Trophoblast cell (in vitro differentiated cells and primary cell): ENCODE measurements at regions not wholly inside any gene's neighbourhood (a gene's known extent, or its start where the extent isn't known, plus 50 kb on each side); places are given as distances from the start of the nearest gene placed in this dataset.

ENCODE experiments used
- DNase-seq, 2 donors: peaks; one replicate each; pipeline ENCODE4 v3.0.0-alpha.2; 2016
- H2AFZ ChIP-seq: 2 replicates; pipeline ENCODE4 v1.6.1; 2013; ENCODE audit warnings: low read length, moderate library complexity, mild to moderate bottlenecking; ENCODE audit not compliant: insufficient read depth, poor library complexity
- H2AK5ac ChIP-seq: 2 replicates; pipeline ENCODE4 v1.6.1; 2013; ENCODE audit warnings: mild to moderate bottlenecking, low read length
- H2BK120ac ChIP-seq: 2 replicates; pipeline ENCODE4 v1.6.1; 2013; ENCODE audit warnings: low read length, mild to moderate bottlenecking, moderate library complexity; ENCODE audit not compliant: insufficient read depth, poor library complexity
- H2BK12ac ChIP-seq: 2 replicates; pipeline ENCODE4 v1.6.1; 2013; ENCODE audit warnings: mild to moderate bottlenecking, low read length, moderate library complexity
- H2BK5ac ChIP-seq: 2 replicates; pipeline ENCODE4 v1.6.1; 2013; ENCODE audit warnings: low read length, low read depth, moderate library complexity, mild to moderate bottlenecking; ENCODE audit not compliant: poor library complexity
- H3K14ac ChIP-seq: 2 replicates; pipeline ENCODE4 v1.6.1; 2013; ENCODE audit warnings: mild to moderate bottlenecking, low read length
- H3K18ac ChIP-seq: 2 replicates; pipeline ENCODE4 v1.6.1; 2013; ENCODE audit warnings: mild to moderate bottlenecking, low read length
- H3K23ac ChIP-seq: 2 replicates; pipeline ENCODE4 v1.6.1; 2013; ENCODE audit warnings: low read length
- H3K27ac ChIP-seq: 2 replicates; pipeline ENCODE4 v1.5.1; 2013; ENCODE audit warnings: low read depth, mild to moderate bottlenecking, inconsistent platforms, low read length, moderate library complexity
- H3K27me3 ChIP-seq: 2 replicates; pipeline ENCODE4 v1.6.1; 2013; ENCODE audit warnings: inconsistent platforms, mild to moderate bottlenecking, low read length, moderate library complexity; ENCODE audit not compliant: insufficient read depth
- H3K36me3 ChIP-seq, 2 experiments: 1 replicate in 1 of 2; 2 replicates in 1 of 2; pipeline ENCODE4 v1.6.1; 2013; ENCODE audit warnings: low read length in 2 of 2, mild to moderate bottlenecking in 2 of 2, moderate library complexity in 1 of 2; ENCODE audit not compliant: insufficient read depth in 2 of 2, control insufficient read depth in 1 of 2
- H3K4ac ChIP-seq: 2 replicates; pipeline ENCODE4 v1.6.1; 2013; ENCODE audit warnings: low read depth, mild to moderate bottlenecking, low read length, moderate library complexity
- H3K4me1 ChIP-seq, 2 experiments: 1 replicate in 1 of 2; 2 replicates in 1 of 2; pipeline ENCODE4 v1.6.1; 2013; ENCODE audit warnings: low read length in 2 of 2, mild to moderate bottlenecking in 2 of 2, moderate library complexity in 1 of 2; ENCODE audit not compliant: insufficient read depth in 2 of 2, control insufficient read depth in 1 of 2
- H3K4me2 ChIP-seq: 2 replicates; pipeline ENCODE4 v1.6.1; 2013; ENCODE audit warnings: inconsistent platforms, mild to moderate bottlenecking, low read length, moderate library complexity
- H3K4me3 ChIP-seq: 2 replicates; pipeline ENCODE4 v1.5.1; 2013; ENCODE audit warnings: mild to moderate bottlenecking, low read depth, low read length, inconsistent platforms
- H3K79me1 ChIP-seq: one replicate; pipeline ENCODE4 v1.6.1; 2013; ENCODE audit warnings: low read length
- H3K79me2 ChIP-seq: 2 replicates; pipeline ENCODE4 v1.6.1; 2013; ENCODE audit warnings: low read length, mild to moderate bottlenecking; ENCODE audit not compliant: control insufficient read depth, insufficient read depth, poor library complexity
- H3K9ac ChIP-seq: 2 replicates; pipeline ENCODE4 v1.6.1; 2013; ENCODE audit warnings: mild to moderate bottlenecking, low read length
- H3K9me3 ChIP-seq: 2 replicates; pipeline ENCODE4 v1.6.1; 2013; ENCODE audit warnings: low read depth, mild to moderate bottlenecking, control low read depth, inconsistent platforms, low read length; ENCODE audit not compliant: insufficient read depth
- H4K12ac ChIP-seq: 2 replicates; pipeline ENCODE4 v1.6.1; 2013; ENCODE audit warnings: low read depth, mild to moderate bottlenecking, low read length, moderate library complexity
- H4K8ac ChIP-seq: 2 replicates; pipeline ENCODE4 v1.6.1; 2013; ENCODE audit warnings: low read depth, mild to moderate bottlenecking, low read length, moderate library complexity
- H4K91ac ChIP-seq: one replicate; pipeline ENCODE4 v1.6.1; 2013; ENCODE audit warnings: low read depth, mild to moderate bottlenecking, low read length, moderate library complexity
- whole genome bisulfite sequencing: extraction: QIAGEN DNeasy Blood & Tissue Kit; methylation state at CpG from one replicate; pipeline ENCODE4 v1.1.7; 2013; ENCODE audit warnings: missing lambda C conversion rate; ENCODE audit not compliant: insufficient read length, insufficient coverage; ENCODE audit errors: extremely low coverage; 5-methylcytosine and 5-hydroxymethylcytosine counted together

GRCh38 chr1:182189535-182190066, 128.1 kb upstream of the ZNF648 start:
- Histone ChIP-seq H4K8ac (no peak overlapping the region), H2BK120ac (no peak overlapping the region), H3K14ac (no peak overlapping the region), H4K91ac (no peak overlapping the region), H3K27ac (no peak overlapping the region), H3K27me3 (no peaks in the 10 kb centered on the region), H4K12ac (no peak overlapping the region), H3K4ac (no peak overlapping the region), H2AK5ac (no peak overlapping the region), H3K9ac (no peak overlapping the region), H3K4me1 (peaks cover 5 to 7% of the 10 kb centered on the region in 2 experiments), H3K23ac (no peak overlapping the region), H3K18ac (no peak overlapping the region), H3K4me2 (no peak overlapping the region), H3K36me3 (no peaks in the 10 kb centered on the region), H3K79me2 (no peaks in the 10 kb centered on the region), H2BK12ac (no peak overlapping the region), H3K79me1 (peaks cover 3% of the 10 kb centered on the region), H3K4me3 (no peak overlapping the region), H3K9me3 (peaks cover 2% of the 10 kb centered on the region), H2AFZ (no peak overlapping the region), H2BK5ac (no peak overlapping the region)
- no CpG with 5 or more reads among the region's 3 CpGs for WGBS
- no peak for DNase-seq

GRCh38 chr1:182186757-182187146, 125.2 kb upstream of the ZNF648 start:
- Histone ChIP-seq H2AFZ (no peak overlapping the region), H2BK5ac (no peak overlapping the region), H3K23ac (no peak overlapping the region), H3K4me1 (peaks cover 5% of the 10 kb centered on the region in 2 experiments), H2BK12ac (peak overlapping the region; percentile 37), H4K8ac (no peak overlapping the region), H3K79me1 (peaks cover 3% of the 10 kb centered on the region), H2BK120ac (no peak overlapping the region), H3K4me2 (no peak overlapping the region), H3K27me3 (no peaks in the 10 kb centered on the region), H2AK5ac (no peak overlapping the region), H3K9ac (no peak overlapping the region), H3K9me3 (peaks cover 2% of the 10 kb centered on the region), H3K4me3 (no peak overlapping the region), H4K91ac (no peak overlapping the region), H3K14ac (no peak overlapping the region), H4K12ac (no peak overlapping the region), H3K79me2 (no peaks in the 10 kb centered on the region), H3K27ac (no peak overlapping the region), H3K4ac (no peak overlapping the region), H3K18ac (no peak overlapping the region), H3K36me3 (no peaks in the 10 kb centered on the region)
- WGBS, result no CpG with 5 or more reads among the region's 3 CpGs
- DNase-seq, result peak in 1 of 2 donors; percentile 55

DNA sequence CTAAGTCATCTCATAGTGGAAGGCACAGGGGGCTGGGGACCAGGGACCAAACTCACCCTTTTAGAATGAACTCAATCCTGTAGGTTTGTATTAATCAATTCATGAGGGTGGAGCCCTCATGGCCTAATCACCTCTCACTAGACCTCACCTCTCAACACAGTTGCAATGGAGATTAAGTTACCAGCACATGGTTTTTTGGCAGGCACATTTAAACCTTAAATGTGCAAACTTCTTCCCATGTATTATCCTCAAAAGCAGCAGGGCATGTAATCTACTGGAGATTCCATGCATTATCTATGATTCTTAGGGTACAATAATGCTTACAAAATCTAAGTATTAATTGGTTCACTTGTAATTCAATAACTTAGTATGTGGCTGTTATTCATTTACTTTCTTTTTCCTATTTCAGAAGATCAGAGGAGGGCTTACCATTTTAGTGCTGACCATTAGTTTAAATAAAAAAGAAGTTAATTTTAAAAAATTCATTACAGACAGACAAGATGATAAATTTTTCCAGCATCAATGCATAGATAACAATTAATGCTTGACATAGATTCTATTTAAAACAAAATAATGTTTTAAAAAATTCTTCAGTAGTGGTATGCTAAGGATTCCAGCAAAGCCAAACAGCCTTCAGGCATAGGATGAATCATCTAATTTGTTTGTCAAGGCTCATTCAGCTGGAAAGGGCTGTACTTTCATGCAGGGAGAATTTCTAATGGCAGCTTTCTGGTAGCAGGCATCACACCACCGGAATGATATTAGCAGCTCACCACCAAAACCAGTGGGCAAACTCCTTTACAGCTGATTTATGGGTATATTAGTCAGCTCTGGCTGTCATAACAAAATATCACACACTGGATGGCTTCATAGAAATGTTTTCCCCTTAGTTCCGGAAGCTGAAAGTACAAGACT, 124.6 kb upstream of the ZNF648 start:
- Histone ChIP-seq H3K79me2 (no peaks in the 10 kb centered on the region), H3K4me3 (no peak overlapping the region), H3K4me2 (no peak overlapping the region), H3K9me3 (peaks cover 2% of the 10 kb centered on the region), H3K4me1 (peaks cover 5% of the 10 kb centered on the region in 2 experiments), H3K14ac (no peak overlapping the region), H3K27me3 (no peaks in the 10 kb centered on the region), H2BK12ac (peak overlapping the region; percentile 37), H3K23ac (no peak overlapping the region), H3K36me3 (no peaks in the 10 kb centered on the region), H3K9ac (no peak overlapping the region), H3K18ac (no peak overlapping the region), H3K4ac (no peak overlapping the region), H4K91ac (no peak overlapping the region), H3K79me1 (peaks cover 3% of the 10 kb centered on the region), H4K8ac (no peak overlapping the region), H2AK5ac (no peak overlapping the region), H4K12ac (no peak overlapping the region), H2AFZ (no peak overlapping the region), H2BK5ac (no peak overlapping the region), H3K27ac (no peak overlapping the region), H2BK120ac (peak overlapping the region; percentile 30)
- DNase-seq, result peak; percentile 70 to 91
- no CpG with 5 or more reads among the region's 2 CpGs for WGBS

GRCh38 chr1:182185136-182185535, 123.6 kb upstream of the ZNF648 start:
- no peak overlapping the region for H2AFZ ChIP-seq
- no CpG with 5 or more reads among the region's 2 CpGs for WGBS
- H3K14ac ChIP-seq, result no peak overlapping the region
- no peak overlapping the region for H3K9ac ChIP-seq
- H3K4me2 ChIP-seq, result no peak overlapping the region
- H2AK5ac ChIP-seq, result no peak overlapping the region
- no peak overlapping the region for H3K4me3 ChIP-seq
- H4K12ac ChIP-seq, result no peak overlapping the region
- no peak overlapping the region for H3K27ac ChIP-seq
- H3K4me1 ChIP-seq, result peaks cover 5% of the 10 kb centered on the region in 2 experiments
- H4K91ac ChIP-seq, result no peak overlapping the region
- H4K8ac ChIP-seq, result no peak overlapping the region
- peaks cover 3% of the 10 kb centered on the region for H3K79me1 ChIP-seq
- H2BK120ac ChIP-seq, result no peak overlapping the region
- no peaks in the 10 kb centered on the region for H3K36me3 ChIP-seq
- H3K27me3 ChIP-seq, result no peaks in the 10 kb centered on the region
- H3K18ac ChIP-seq, result no peak overlapping the region
- H3K79me2 ChIP-seq, result no peaks in the 10 kb centered on the region
- DNase-seq, result no peak
- H2BK12ac ChIP-seq, result no peak overlapping the region
- no peak overlapping the region for H3K4ac ChIP-seq
- no peak overlapping the region for H3K23ac ChIP-seq
- H2BK5ac ChIP-seq, result no peak overlapping the region
- H3K9me3 ChIP-seq, result peaks cover 2% of the 10 kb centered on the region
